C1 segment of cervical spinal cord (tissue), 14 donors: ENCODE measurements at regions not wholly inside any gene's neighbourhood (a gene's known extent, or its start where the extent isn't known, plus 50 kb on each side); places are given as distances from the start of the nearest gene placed in this dataset.

Experiments
- DNase-seq, 14 donors: peaks; one replicate each; lab custom pipeline; 2025; lab: John Stamatoyannopoulos, UW

- no peak for DNase-seq
These were observed 99.7 kb upstream of the FUT8 start for GRCh38 chr14:65312859-65313258.

DNA sequence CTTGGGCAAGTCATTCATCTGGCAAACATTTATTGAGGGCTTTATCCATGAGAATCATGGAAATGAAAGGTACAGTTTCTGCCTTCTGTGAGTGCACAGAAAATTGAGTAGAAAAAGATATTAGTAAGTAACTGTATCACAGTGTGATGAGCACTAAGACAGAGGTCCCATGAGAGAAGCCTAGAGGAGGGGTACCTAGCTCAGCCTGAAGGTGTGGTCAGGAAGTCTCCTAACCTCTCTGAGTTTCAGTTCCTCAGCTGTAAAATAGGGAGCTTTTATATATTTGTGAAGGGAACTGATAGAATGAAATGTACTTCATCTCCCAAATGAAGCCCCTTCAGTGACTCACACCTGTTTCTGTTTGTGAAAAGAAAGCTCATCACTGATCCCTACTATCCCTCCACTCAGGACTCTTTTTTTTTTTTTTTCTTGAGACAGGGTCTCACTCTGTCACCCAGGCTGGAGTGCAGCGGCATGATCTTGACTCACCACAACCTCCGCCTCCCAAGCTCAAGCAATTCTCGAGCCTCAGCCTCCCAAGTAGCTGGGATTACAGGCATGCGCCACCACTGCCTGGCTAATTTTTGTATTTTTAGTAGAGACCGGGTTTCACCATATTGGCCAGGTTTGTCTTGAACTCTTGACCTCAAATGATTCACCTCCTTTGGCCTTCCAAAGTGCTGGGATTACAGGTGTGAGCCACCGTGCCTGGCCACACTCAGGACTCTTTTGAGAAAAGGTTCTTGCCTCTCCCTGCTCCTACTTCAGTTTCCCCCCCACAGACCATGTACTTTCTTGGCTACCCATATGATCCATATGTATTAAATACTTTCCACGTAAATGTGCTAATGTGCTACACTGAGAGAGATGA lies 93.7 kb upstream of the FUT8 start:
- no peak for DNase-seq

DNA sequence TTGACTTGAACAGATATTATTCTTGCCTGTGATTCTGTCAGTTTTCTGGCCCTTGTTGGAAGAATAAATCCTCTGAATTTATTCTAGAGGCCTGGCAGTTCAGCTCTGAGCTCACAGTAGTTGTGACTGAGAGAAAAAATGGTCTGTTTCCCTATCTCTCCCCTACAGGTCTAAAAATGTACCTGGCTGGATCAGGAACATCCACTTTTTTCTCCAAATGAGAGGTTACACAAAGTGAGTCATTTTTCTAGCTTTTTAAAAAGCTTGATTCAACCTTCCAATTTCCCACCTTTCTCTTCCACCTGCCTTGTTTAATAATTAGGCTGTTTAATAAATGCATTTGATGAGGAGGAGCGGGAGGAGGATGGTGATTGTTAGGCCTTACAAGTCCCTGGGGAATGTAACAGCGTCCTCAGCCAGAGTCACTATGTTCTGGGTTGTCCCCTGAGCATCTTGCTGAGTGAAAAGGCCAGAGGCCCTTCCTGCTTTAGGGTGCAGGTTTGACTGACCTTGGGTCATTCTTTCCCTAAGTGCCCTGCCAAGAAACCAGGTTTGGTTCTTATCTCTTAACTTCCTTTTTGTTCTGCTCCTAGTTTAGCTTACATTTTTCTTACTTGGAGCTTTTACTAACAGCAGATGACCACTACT lies 91.7 kb upstream of the FUT8 start:
- no peak for DNase-seq

DNA sequence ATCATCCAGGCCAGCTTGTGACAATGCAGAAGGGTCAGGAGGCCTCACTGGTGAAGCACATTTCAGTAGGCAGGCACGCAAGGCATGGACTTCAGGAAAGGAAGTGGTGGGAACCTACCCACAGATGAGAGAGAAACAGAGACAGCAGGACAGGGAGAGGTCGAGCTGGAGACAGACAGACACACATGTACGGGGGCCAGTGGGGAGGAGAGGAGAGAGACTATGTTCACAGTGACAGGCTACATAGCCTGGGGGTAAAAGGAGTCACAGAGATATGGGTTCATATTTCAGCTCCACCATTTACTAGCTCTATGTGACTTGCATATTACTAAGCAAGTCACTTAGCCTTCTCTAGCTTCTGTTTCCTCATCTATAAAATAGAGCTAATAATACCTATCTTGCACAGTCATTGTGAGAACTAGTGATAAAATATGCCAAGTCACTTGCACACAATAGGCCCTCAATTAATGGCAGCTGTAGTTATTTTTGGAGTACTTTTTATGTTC lies 91.1 kb upstream of the FUT8 start:
- no peak for DNase-seq

DNA sequence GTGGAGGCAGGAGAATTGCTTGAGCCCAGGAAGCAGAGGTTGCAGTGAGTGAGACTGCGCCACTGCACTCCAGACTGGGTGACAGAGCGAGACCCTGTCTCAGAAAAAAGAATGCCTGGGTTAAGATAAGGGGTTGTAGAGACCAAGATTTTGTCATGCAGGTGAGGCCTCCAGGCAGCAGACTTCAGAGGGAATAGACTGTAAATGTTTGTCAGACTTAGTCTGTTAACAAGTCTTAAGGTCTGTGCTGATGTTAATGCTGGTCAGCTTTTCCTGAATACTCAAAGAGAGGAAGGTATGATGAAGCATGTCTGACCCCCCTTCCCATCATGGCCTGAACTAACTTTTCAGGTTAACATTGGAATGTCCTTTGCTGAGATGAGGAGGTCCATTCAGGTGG lies 83.0 kb upstream of the FUT8 start:
- no peak for DNase-seq

DNA sequence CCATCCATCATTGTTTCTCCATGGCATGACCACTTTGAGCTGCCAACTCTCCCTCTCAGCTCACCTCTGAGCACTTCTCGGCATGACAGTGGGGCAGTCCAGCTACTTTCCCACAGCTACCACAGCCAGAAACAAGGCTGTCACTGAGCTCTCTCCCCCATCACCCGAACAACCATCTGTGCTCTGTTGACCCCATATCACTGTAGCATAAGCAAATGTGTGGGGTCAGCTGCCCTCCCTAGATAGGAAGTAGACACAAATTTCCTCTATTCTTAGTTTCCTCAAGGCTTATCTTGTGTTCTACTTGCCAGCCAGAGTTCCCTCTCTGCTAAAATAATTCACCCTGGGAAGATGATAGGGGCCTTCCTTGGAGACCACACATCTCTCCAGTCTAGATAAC lies 82.6 kb upstream of the FUT8 start:
- DNase-seq: no peak

- DNase-seq: no peak
These were observed 82.1 kb upstream of the FUT8 start for GRCh38 chr14:65330416-65330815.

GRCh38 chr14:65331652-65332051 lies 80.9 kb upstream of the FUT8 start:
- no peak for DNase-seq

DNA sequence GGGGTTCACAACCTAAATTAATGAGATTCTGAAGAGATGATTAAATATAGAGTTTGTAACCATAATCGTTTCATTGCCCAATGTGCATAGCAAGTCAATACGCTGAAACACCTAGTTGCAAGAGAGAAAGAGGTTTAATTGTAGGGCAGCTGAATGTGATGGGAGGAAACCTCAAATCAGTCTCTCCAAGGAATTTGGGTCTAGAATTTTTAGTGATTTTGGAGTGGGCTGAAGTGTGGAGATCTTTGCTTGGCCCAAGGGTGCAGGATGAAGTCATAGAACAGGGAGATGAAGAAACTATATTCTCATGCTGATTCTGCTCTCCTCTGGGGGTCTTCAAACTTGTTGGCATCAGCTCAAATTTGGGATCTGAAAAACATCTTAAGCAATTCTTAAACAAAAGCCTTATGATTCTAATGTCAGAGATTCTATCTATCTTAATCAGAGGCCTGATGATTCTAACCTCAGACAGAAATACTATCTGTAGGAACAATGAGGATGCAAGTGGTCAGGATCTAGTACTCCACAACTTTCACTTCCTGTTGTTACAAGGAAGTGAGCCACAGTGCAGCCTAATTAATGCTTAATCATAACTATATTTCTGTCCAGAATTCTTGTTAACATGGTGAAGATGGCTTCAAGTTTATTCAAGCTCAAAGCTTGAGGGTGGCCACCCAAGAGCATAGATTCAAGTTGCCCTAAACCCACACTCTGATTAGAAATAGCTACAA lies 80.2 kb upstream of the FUT8 start:
- DNase-seq: no peak

DNA sequence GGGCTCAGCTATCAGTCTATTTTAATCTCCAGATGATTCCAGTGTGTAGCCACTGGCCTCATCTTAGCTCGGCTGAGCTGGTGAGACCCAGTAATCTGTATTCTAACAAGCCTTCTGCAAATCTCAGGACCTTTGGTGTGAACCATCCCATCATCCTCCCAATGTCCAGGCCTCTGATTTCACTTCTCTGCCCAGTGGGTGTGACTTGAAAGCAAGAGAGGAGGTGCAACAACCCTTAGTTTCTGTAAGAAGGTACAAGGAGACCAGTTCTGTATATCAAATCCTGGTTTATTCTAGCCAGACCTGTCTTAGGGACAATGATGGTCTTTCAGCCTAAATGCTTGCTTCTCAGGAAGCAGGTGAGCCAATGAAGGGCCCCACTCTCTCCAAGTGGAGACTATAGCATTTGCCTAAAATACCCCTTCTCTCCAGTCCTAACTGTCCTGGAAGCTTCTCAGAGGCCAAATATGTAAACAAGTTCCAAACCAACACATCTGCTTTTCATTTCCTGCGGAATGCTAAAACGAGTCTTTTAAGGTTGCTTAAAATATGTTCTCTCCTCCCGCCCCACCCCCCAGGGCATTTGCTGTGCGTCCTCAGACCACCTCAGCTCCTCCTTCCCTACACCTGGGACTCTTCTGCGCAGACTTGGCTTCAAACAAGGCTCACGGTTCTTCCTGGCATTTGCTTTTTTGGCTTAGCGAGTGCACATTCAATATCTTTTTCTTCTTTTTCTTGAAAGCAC lies 78.4 kb upstream of the FUT8 start:
- DNase-seq: no peak

GRCh38 chr14:65334765-65335410 lies 77.6 kb upstream of the FUT8 start:
- no peak for DNase-seq

- DNase-seq: no peak
These were observed 77.1 kb upstream of the FUT8 start for GRCh38 chr14:65335411-65335947.

DNA sequence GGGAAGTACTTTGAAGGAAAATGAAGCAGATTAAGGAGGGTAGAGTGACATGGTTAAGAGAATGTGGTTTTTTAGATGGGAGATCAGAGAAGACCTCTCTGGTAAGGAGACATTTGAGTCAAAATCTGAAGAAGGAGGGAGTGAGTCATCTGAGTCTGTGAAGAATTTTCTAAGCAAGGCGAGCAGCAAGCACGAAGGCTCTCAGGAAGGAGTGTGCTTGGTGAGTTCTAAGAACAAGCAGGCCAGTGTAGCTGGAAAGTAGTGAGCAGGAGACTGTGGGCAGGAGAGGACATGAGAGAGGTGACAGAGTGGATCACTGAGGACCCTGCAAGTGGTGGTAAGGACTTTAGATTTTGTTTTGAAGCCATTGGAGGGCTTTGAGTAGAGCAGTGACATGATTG lies 76.3 kb upstream of the FUT8 start:
- no peak for DNase-seq

DNA sequence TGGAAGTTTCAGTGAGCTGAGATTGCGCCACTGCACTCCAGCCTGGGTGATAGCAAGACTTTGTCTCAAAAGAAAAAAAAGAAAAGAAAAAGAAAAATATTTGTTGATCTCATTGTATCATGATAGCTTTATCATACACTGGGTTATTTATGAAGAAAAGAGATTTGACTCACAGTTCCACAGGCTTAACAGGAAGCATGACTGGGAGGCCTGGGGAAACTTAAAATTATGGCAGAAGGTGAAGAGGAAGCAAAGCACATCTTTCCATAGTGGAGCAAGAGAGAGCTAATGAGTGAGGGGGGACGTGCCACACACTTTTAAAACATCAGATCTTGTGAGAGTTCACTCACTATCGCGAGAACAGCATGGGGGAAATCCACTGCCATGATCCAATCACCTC lies 72.7 kb upstream of the FUT8 start:
- no peak for DNase-seq

DNA sequence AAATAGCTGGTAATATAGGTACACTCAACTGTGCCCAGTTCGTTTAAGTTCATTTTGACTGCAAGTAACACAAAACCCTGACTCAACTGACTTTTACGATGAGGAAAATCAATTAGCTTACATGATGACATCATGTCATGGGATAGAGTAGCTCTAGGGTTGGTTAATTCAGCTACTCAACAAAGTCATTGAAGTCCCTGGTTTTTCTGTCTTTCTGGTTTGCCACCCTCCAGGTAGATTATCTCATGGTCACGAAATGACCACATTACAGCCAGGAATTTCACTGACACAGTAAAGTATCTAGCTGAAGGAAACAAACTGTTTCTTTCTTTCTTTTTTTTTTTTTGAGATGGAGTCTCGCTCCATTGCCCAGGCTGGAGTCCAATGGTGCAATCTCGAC lies 68.5 kb upstream of the FUT8 start:
- DNase-seq: no peak

DNA sequence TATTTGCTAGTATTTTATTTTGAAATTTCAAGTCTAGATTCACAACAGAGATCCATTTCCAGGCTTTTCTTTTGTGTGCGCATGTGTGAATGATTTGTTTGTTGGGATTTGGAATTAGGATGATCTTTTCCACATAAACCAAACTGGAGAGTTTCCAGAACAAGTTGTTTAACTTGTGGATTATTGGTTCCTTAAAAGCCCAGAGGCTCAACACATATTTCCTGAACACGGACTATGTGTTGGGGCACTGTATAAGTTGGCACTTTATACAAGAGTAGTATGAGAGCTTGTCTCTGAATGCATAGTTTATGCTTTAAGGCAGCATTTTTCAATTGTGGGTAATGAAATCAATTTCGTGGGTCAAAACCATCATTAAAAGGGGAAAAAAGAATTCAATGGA lies 67.3 kb upstream of the FUT8 start:
- no peak for DNase-seq

GRCh38 chr14:65346474-65346873 lies 66.1 kb upstream of the FUT8 start:
- DNase-seq: no peak

DNA sequence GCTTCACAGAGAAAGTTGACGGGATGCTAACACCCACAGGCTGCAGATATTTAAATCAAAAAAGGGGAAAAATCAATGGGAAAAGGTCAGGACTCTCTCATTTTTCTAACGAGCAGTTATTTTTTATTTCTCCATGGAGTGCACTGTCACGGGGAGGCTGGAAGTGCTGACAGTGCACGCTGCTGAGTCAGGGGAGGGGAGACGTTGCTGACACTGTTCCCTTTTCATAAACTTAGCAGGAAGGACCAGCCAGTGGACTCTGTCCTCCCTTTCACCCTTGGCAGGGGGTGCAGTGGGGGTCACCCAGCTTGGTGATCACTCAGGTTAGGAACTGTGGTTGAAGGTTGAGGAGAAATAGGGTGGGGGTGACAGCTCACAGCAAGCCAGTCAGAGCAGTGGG lies 65.6 kb upstream of the FUT8 start:
- DNase-seq: peak in 6 of 14 donors; percentile 1 to 22 (median 10)

DNA sequence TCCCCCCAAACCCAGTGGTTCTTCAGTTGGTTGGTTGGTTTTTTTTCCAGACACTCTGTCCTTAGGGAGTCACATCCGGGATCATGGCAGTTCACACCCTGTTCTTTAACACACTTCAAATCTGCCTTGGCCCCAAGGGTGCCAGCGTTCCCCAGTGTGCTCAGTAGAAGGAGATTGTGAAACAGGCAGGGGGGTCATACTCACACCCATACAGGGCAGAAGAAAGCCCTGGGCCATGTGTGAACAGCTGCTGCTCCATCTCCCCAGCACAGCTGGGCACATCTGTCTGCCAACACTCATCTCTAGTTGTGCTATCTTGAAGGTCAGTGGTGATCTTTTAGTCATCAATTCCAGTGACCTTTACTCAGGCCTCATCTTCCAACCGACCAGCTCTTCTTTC lies 64.4 kb upstream of the FUT8 start:
- no peak for DNase-seq

- no peak for DNase-seq
These were observed 63.4 kb upstream of the FUT8 start for GRCh38 chr14:65349100-65349499.
